ENCODE measurements at regions not wholly inside any gene's neighbourhood (a gene's known extent, or its start where the extent isn't known, plus 50 kb on each side); places are given as distances from the start of the nearest gene placed in this dataset.

DNA sequence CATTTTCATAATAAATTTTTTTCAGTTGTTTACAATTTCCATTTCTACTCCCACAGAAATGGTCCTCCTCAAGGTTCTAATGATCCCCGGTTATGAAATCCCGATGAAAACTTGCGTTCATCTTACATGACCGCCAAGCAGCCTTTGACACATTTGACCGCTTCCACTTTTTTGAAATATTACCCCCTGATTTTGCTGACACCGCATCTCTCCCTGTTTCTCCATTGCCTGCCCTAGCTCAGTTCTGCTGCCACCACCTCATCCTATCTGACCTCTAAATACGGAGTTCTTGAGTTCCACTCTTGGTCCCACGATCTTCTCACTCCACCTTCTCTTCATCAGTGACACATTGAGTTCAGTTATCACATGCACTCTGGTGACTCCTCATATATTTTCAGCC lies 74.1 kb downstream of the SLC35B3 start:
- Mint-ChIP-seq H3K4me1 (ENCODE audit: low read depth) (no peaks in the 10 kb centered on the region), H3K27me3 (peaks cover 3% of the 10 kb centered on the region), H3K9me3 (ENCODE audit: low read depth) (no peaks in the 10 kb centered on the region), H3K27ac (no peak overlapping the region), H3K36me3 (ENCODE audit: insufficient read depth) (no peaks in the 10 kb centered on the region), H3K4me3 (ENCODE audit: low read depth) (no peak overlapping the region)
- no peak for TF ChIP-seq CTCF (IDR thresholded peaks at IDR 0.05; ENCODE audit: unreplicated experiment)
- no peak for DNase-seq (ENCODE audit: low spot score, unreplicated experiment)

DNA sequence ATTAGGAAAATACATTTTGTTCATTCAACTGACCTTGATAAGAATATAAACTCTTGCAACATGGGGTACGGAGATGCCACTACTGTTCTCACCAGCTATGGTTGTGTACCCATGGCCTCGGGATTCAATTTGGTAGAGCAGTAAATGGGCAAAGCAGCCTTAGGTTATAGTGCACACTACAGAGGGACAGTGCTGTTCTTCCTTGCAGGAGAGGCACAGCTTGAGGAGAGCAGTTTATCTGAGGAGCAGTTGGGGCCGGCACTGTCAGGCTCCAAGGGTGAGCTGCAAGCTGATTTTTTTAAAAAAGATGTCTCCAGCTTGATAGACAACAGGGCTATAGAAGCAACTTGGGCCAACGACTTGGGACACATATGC lies 82.4 kb downstream of the SLC35B3 start:
- Mint-ChIP-seq H3K4me1 (ENCODE audit: low read depth) (no peaks in the 10 kb centered on the region), H3K27ac (no peak overlapping the region), H3K27me3 (peaks cover 4% of the 10 kb centered on the region), H3K9me3 (ENCODE audit: low read depth) (no peaks in the 10 kb centered on the region), H3K36me3 (ENCODE audit: insufficient read depth) (no peaks in the 10 kb centered on the region), H3K4me3 (ENCODE audit: low read depth) (no peak overlapping the region)
- TF ChIP-seq CTCF (IDR thresholded peaks at IDR 0.05; ENCODE audit: unreplicated experiment), result no peak
- no peak for DNase-seq (ENCODE audit: low spot score, unreplicated experiment)

- no peaks in the 10 kb centered on the region for H3K9me3 Mint-ChIP-seq (ENCODE audit: low read depth)
- H3K4me3 Mint-ChIP-seq (ENCODE audit: low read depth), result no peak overlapping the region
- H3K27me3 Mint-ChIP-seq, result peaks cover 4% of the 10 kb centered on the region
- no peaks in the 10 kb centered on the region for H3K4me1 Mint-ChIP-seq (ENCODE audit: low read depth)
- no peak for TF ChIP-seq CTCF (IDR thresholded peaks at IDR 0.05; ENCODE audit: unreplicated experiment)
- no peaks in the 10 kb centered on the region for H3K36me3 Mint-ChIP-seq (ENCODE audit: insufficient read depth)
- no peak for DNase-seq (ENCODE audit: low spot score, unreplicated experiment)
- H3K27ac Mint-ChIP-seq, result no peak overlapping the region
Observed at GRCh38 chr6:8352335-8352965, 82.9 kb downstream of the SLC35B3 start.

- Mint-ChIP-seq H3K36me3 (ENCODE audit: insufficient read depth) (no peaks in the 10 kb centered on the region), H3K4me1 (ENCODE audit: low read depth) (peaks cover 6% of the 10 kb centered on the region)
Observed at GRCh38 chr6:8343600-8343999, 91.7 kb downstream of the SLC35B3 start.

DNA sequence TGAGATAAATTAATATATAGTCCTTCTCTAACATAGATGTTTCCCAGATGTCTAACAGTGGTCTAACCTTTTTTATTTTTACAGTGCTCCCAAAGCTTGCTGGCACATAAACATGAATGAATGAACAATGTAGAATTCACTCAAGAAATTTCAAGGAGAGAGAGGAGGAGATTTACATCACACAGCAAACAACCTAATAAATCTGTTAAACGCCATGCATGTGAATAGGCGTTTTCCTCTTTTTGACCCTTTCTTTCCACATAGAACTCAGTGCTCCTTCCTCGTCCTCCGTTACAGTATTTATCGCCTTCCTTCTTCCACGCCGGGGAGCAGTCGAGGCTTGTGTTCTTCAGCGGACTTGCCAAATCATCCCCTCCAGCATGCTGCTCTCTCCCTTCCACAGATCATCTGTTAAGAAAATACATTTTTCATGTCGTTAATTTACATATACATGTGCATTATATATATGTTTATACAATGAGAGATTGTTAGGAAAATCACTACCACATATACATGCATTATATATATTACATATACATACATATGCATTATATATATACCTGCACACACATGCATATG lies 93.0 kb downstream of the SLC35B3 start:
- no peak for DNase-seq (ENCODE audit: low spot score, unreplicated experiment)
- H3K4me3 Mint-ChIP-seq (ENCODE audit: low read depth), result no peak overlapping the region
- H3K4me1 Mint-ChIP-seq (ENCODE audit: low read depth), result peaks cover 6% of the 10 kb centered on the region
- no peak for TF ChIP-seq CTCF (IDR thresholded peaks at IDR 0.05; ENCODE audit: unreplicated experiment)
- no peaks in the 10 kb centered on the region for H3K36me3 Mint-ChIP-seq (ENCODE audit: insufficient read depth)
- H3K27me3 Mint-ChIP-seq, result no peaks in the 10 kb centered on the region
- no peak overlapping the region for H3K27ac Mint-ChIP-seq
- no peaks in the 10 kb centered on the region for H3K9me3 Mint-ChIP-seq (ENCODE audit: low read depth)

More at GRCh38 chr6:8343600-8343999, 91.7 kb downstream of the SLC35B3 start:
- no peak for TF ChIP-seq CTCF (IDR thresholded peaks at IDR 0.05; ENCODE audit: unreplicated experiment)
- no peak for DNase-seq (ENCODE audit: low spot score, unreplicated experiment)
- Mint-ChIP-seq H3K9me3 (ENCODE audit: low read depth) (no peaks in the 10 kb centered on the region), H3K27me3 (no peaks in the 10 kb centered on the region), H3K4me3 (ENCODE audit: low read depth) (no peak overlapping the region), H3K27ac (no peak overlapping the region)
